CD8-positive, alpha-beta memory T cell (primary cell): ENCODE measurements at regions not wholly inside any gene's neighbourhood (a gene's known extent, or its start where the extent isn't known, plus 50 kb on each side); places are given as distances from the start of the nearest gene placed in this dataset.

ENCODE experiments used
- CTCF ChIA-PET: fragments of 350-600 bp; sonication (Branson Sonifier 250); formaldehyde crosslinking; loops from one replicate; lab custom pipeline; 2021; ENCODE audit warnings: antibody characterized with exemption; lab: Charles Lee
- POLR2A ChIA-PET: fragments of 350-600 bp; sonication (Branson Sonifier 250); formaldehyde crosslinking; loops from one replicate; lab custom pipeline; 2021; ENCODE audit warnings: antibody characterized with exemption; lab: Charles Lee
- DNase-seq, 5 donors: peaks; one replicate each; pipeline versions ENCODE4 v3.0.0 to v3.0.0-alpha.2; 2020 to 2022; ENCODE audit warnings: mixed read lengths in 1 of 5
- H3K27ac ChIP-seq: one replicate; pipeline ENCODE4 v1.7.0; 2013; ENCODE audit warnings: low read depth, mild to moderate bottlenecking, low read length, moderate library complexity
- H3K27me3 ChIP-seq: 2 replicates; pipeline ENCODE4 v1.7.0; 2013; ENCODE audit warnings: low read length, mild to moderate bottlenecking; ENCODE audit not compliant: insufficient read depth, poor library complexity, severe bottlenecking
- H3K36me3 ChIP-seq: 2 replicates; pipeline ENCODE4 v1.7.0; 2013; ENCODE audit warnings: mild to moderate bottlenecking, low read length, moderate library complexity; ENCODE audit not compliant: insufficient read depth
- H3K4me1 ChIP-seq: 2 replicates; pipeline ENCODE4 v1.7.0; 2013; ENCODE audit warnings: mild to moderate bottlenecking, low read length, moderate library complexity; ENCODE audit not compliant: insufficient read depth
- H3K4me3 ChIP-seq: 2 replicates; pipeline ENCODE4 v1.7.0; 2013; ENCODE audit warnings: mild to moderate bottlenecking, low read length
- H3K9me3 ChIP-seq: 2 replicates; pipeline ENCODE4 v1.7.0; 2013; ENCODE audit warnings: mild to moderate bottlenecking, low read length
- H3K27ac Mint-ChIP-seq, 8 donors: one replicate each; pipeline ENCODE4 v1.8.0; 2020 to 2021; ENCODE audit warnings: mixed read lengths in 8 of 8, mild to moderate bottlenecking in 6 of 8, inconsistent platforms in 3 of 8, moderate library complexity in 3 of 8
- H3K27me3 Mint-ChIP-seq, 2 donors: one replicate each; pipeline ENCODE4 v1.8.0; 2020 to 2021; ENCODE audit warnings: mixed read lengths in 2 of 2, mild to moderate bottlenecking in 1 of 2, moderate library complexity in 1 of 2
- H3K36me3 Mint-ChIP-seq, 3 donors: one replicate each; pipeline ENCODE4 v1.8.0; 2020 to 2021; ENCODE audit warnings: mixed read lengths in 3 of 3, inconsistent platforms in 1 of 3, mild to moderate bottlenecking in 1 of 3
- H3K4me1 Mint-ChIP-seq, 3 donors: one replicate each; pipeline ENCODE4 v1.8.0; 2020 to 2021; ENCODE audit warnings: mixed read lengths in 3 of 3, inconsistent platforms in 1 of 3, mild to moderate bottlenecking in 1 of 3
- H3K4me3 Mint-ChIP-seq, 7 donors: one replicate each; pipeline ENCODE4 v1.8.0; 2020 to 2021; ENCODE audit warnings: mixed read lengths in 7 of 7, mild to moderate bottlenecking in 6 of 7, moderate library complexity in 4 of 7, inconsistent platforms in 2 of 7
- H3K9me3 Mint-ChIP-seq, 5 donors: one replicate each; pipeline ENCODE4 v1.8.0; 2020 to 2022; ENCODE audit warnings: mixed read lengths in 5 of 5, mild to moderate bottlenecking in 3 of 5, moderate library complexity in 2 of 5, inconsistent platforms in 1 of 5

GRCh38 chr2:217468042-217468830, 534.6 kb downstream of the TNS1 start:
- Histone ChIP-seq H3K27ac (no peak overlapping the region), H3K4me1 (no peaks in the 10 kb centered on the region), H3K27me3 (no peaks in the 10 kb centered on the region), H3K9me3 (no peaks in the 10 kb centered on the region), H3K36me3 (no peaks in the 10 kb centered on the region), H3K4me3 (no peak overlapping the region)
- Mint-ChIP-seq H3K27ac (no peak overlapping the region), H3K36me3 (no peaks in the 10 kb centered on the region), H3K9me3 (peaks cover 0 to 2% (median 0%) of the 10 kb centered on the region in 5 donors), H3K27me3 (peaks cover 0 to 4% of the 10 kb centered on the region in 2 donors), H3K4me1 (no peaks in the 10 kb centered on the region), H3K4me3 (no peak overlapping the region)
- ChIA-PET CTCF (no interaction called here), POLR2A (no interaction called here)
- no peak for DNase-seq

DNA sequence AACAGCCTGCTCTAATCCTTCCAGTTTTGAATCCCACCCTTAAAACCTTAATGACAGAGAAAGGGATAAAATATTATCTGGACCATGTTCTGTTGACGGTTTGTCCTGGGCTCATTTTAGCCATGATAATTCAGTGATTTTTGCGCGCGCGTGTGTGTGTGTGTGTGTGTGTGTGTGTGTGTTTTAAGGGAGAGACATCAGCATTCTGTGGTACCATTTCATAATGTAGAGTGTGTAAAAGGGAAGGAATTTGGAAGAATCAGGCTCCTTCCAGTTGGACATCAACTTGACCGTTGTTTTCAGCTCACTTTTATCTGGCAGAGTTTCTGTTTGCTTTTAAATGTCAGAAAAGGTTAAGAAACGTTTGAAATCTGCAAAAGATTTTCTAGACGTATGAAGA, 535.5 kb downstream of the TNS1 start:
- no peaks in the 10 kb centered on the region for H3K4me1 Mint-ChIP-seq
- Histone ChIP-seq H3K4me1 (no peaks in the 10 kb centered on the region), H3K27me3 (no peaks in the 10 kb centered on the region), H3K36me3 (no peaks in the 10 kb centered on the region), H3K9me3 (no peaks in the 10 kb centered on the region), H3K4me3 (no peak overlapping the region), H3K27ac (no peak overlapping the region)
- ChIA-PET POLR2A (no interaction called here), CTCF (no interaction called here)
- H3K4me3 Mint-ChIP-seq: no peak overlapping the region
- peaks cover 0 to 4% of the 10 kb centered on the region in 2 donors for H3K27me3 Mint-ChIP-seq
- no peak for DNase-seq
- no peaks in the 10 kb centered on the region for H3K36me3 Mint-ChIP-seq
- no peak overlapping the region for H3K27ac Mint-ChIP-seq
- peaks cover 0 to 2% (median 0%) of the 10 kb centered on the region in 5 donors for H3K9me3 Mint-ChIP-seq

DNA sequence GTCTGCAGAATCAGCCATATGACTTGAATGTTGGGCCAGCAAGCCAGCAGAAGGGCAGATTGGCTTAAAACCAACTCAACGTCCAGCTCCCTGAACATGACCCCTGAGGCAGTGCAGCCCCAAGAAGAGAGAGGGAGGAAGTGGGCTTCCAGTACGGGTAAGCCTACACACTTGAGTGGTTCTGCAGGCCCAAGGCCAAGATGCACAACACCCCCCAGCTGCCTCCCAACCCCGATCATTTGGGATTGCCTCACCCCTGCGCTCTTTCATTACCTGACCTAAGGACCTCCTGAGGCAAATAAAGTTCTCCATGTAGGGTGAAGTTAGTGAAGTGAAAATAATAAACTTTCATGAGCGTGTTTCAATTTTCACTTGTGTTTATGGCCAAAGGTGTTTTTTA, 536.0 kb downstream of the TNS1 start:
- Histone ChIP-seq H3K4me1 (no peaks in the 10 kb centered on the region), H3K9me3 (no peaks in the 10 kb centered on the region), H3K4me3 (no peak overlapping the region), H3K27me3 (no peaks in the 10 kb centered on the region), H3K27ac (no peak overlapping the region), H3K36me3 (no peaks in the 10 kb centered on the region)
- Mint-ChIP-seq H3K27me3 (peaks cover 0 to 3% of the 10 kb centered on the region in 2 donors), H3K4me3 (no peak overlapping the region), H3K27ac (no peak overlapping the region), H3K9me3 (peaks cover 0 to 2% (median 0%) of the 10 kb centered on the region in 5 donors), H3K36me3 (no peaks in the 10 kb centered on the region), H3K4me1 (no peaks in the 10 kb centered on the region)
- DNase-seq: no peak
- CTCF ChIA-PET: no interaction called here
- POLR2A ChIA-PET: no interaction called here

DNA sequence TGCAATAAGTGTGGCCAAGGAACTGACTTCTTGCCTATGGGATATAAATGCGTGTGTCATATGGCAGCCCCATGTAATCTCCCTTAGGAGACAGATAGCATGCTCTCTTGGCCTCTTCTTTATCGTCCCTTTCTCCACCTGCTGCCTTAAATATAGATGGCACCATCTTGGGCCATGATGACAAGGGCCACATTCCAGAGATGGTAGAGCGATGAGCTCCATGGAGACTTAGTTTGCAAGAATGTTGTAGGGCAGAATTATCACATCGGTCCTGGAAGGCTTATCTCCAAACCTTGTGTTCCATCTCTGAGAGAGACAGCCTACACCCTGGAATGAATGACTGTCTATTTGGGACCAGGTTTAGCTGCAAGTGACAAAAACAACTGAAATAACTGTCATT, 536.7 kb downstream of the TNS1 start:
- H3K9me3 ChIP-seq: no peaks in the 10 kb centered on the region
- ChIA-PET CTCF (no interaction called here), POLR2A (no interaction called here)
- DNase-seq: no peak
- H3K27me3 Mint-ChIP-seq: peaks cover 0 to 3% of the 10 kb centered on the region in 2 donors
- no peaks in the 10 kb centered on the region for H3K27me3 ChIP-seq
- no peaks in the 10 kb centered on the region for H3K36me3 Mint-ChIP-seq
- no peak overlapping the region for H3K4me3 ChIP-seq
- H3K36me3 ChIP-seq: no peaks in the 10 kb centered on the region
- no peak overlapping the region for H3K27ac ChIP-seq
- H3K9me3 Mint-ChIP-seq: peaks cover 0 to 2% (median 0%) of the 10 kb centered on the region in 5 donors
- H3K4me1 Mint-ChIP-seq: no peaks in the 10 kb centered on the region
- no peak overlapping the region for H3K4me3 Mint-ChIP-seq
- no peaks in the 10 kb centered on the region for H3K4me1 ChIP-seq
- no peak overlapping the region for H3K27ac Mint-ChIP-seq

- H3K27me3 Mint-ChIP-seq: peaks cover 0 to 3% of the 10 kb centered on the region in 2 donors
- no peak overlapping the region for H3K4me3 Mint-ChIP-seq
- H3K27ac Mint-ChIP-seq: no peak overlapping the region
- Histone ChIP-seq H3K9me3 (no peaks in the 10 kb centered on the region), H3K36me3 (no peaks in the 10 kb centered on the region), H3K4me1 (no peaks in the 10 kb centered on the region), H3K27me3 (peaks cover under 1% of the 10 kb centered on the region), H3K4me3 (no peak overlapping the region), H3K27ac (no peak overlapping the region)
- no peak for DNase-seq
- ChIA-PET CTCF (no interaction called here), POLR2A (no interaction called here)
- no peaks in the 10 kb centered on the region for H3K4me1 Mint-ChIP-seq
- H3K36me3 Mint-ChIP-seq: no peaks in the 10 kb centered on the region
- H3K9me3 Mint-ChIP-seq: peaks cover 0 to 2% (median 0%) of the 10 kb centered on the region in 5 donors
Observed at GRCh38 chr2:217465100-217465499, 537.7 kb downstream of the TNS1 start.

GRCh38 chr2:217463402-217464075, 539.3 kb downstream of the TNS1 start:
- no peaks in the 10 kb centered on the region for H3K4me1 ChIP-seq
- Mint-ChIP-seq H3K27me3 (no peaks in the 10 kb centered on the region), H3K36me3 (no peaks in the 10 kb centered on the region), H3K4me1 (no peaks in the 10 kb centered on the region), H3K27ac (no peak overlapping the region), H3K4me3 (no peak overlapping the region), H3K9me3 (no peaks in the 10 kb centered on the region)
- no peak overlapping the region for H3K4me3 ChIP-seq
- H3K9me3 ChIP-seq: no peaks in the 10 kb centered on the region
- no peaks in the 10 kb centered on the region for H3K36me3 ChIP-seq
- H3K27ac ChIP-seq: no peak overlapping the region
- ChIA-PET CTCF (no interaction called here), POLR2A (no interaction called here)
- DNase-seq: no peak
- H3K27me3 ChIP-seq: peaks cover 3% of the 10 kb centered on the region

- H3K4me3 Mint-ChIP-seq: no peak overlapping the region
- Histone ChIP-seq H3K4me1 (no peaks in the 10 kb centered on the region), H3K27ac (no peak overlapping the region), H3K9me3 (no peaks in the 10 kb centered on the region), H3K27me3 (peaks cover 3% of the 10 kb centered on the region), H3K4me3 (no peak overlapping the region), H3K36me3 (no peaks in the 10 kb centered on the region)
- no peak overlapping the region for H3K27ac Mint-ChIP-seq
- H3K9me3 Mint-ChIP-seq: no peaks in the 10 kb centered on the region
- no peaks in the 10 kb centered on the region for H3K36me3 Mint-ChIP-seq
- H3K4me1 Mint-ChIP-seq: no peaks in the 10 kb centered on the region
- CTCF ChIA-PET: no interaction called here
- POLR2A ChIA-PET: no interaction called here
- no peaks in the 10 kb centered on the region for H3K27me3 Mint-ChIP-seq
- no peak for DNase-seq
Observed at GRCh38 chr2:217462121-217462520, 540.7 kb downstream of the TNS1 start.

- no peak overlapping the region for H3K4me3 Mint-ChIP-seq
Observed at GRCh38 chr2:217461674-217462073, 541.1 kb downstream of the TNS1 start.

More at GRCh38 chr2:217461674-217462073, 541.1 kb downstream of the TNS1 start:
- no peaks in the 10 kb centered on the region for H3K36me3 ChIP-seq
- Mint-ChIP-seq H3K27ac (no peak overlapping the region), H3K36me3 (no peaks in the 10 kb centered on the region), H3K9me3 (no peaks in the 10 kb centered on the region), H3K27me3 (no peaks in the 10 kb centered on the region), H3K4me1 (no peaks in the 10 kb centered on the region)
- ChIA-PET CTCF (no interaction called here), POLR2A (no interaction called here)
- peaks cover 3% of the 10 kb centered on the region for H3K27me3 ChIP-seq
- no peaks in the 10 kb centered on the region for H3K9me3 ChIP-seq
- no peaks in the 10 kb centered on the region for H3K4me1 ChIP-seq
- no peak overlapping the region for H3K27ac ChIP-seq
- DNase-seq: no peak
- no peak overlapping the region for H3K4me3 ChIP-seq
